IPS-NIHi11 (cell line): ENCODE measurements at regions not wholly inside any gene's neighbourhood (a gene's known extent, or its start where the extent isn't known, plus 50 kb on each side); places are given as distances from the start of the nearest gene placed in this dataset.
"Not testable (repeated sequence)": the region's sequence is repeated elsewhere in the genome, so short reads cannot be mapped to it uniquely, and the experiment has no call there.

Source experiments
- DNase-seq: peaks from one replicate; pipeline ENCODE4 v3.0.0; 2012; ENCODE audit warnings: mixed read lengths, low spot score

DNA sequence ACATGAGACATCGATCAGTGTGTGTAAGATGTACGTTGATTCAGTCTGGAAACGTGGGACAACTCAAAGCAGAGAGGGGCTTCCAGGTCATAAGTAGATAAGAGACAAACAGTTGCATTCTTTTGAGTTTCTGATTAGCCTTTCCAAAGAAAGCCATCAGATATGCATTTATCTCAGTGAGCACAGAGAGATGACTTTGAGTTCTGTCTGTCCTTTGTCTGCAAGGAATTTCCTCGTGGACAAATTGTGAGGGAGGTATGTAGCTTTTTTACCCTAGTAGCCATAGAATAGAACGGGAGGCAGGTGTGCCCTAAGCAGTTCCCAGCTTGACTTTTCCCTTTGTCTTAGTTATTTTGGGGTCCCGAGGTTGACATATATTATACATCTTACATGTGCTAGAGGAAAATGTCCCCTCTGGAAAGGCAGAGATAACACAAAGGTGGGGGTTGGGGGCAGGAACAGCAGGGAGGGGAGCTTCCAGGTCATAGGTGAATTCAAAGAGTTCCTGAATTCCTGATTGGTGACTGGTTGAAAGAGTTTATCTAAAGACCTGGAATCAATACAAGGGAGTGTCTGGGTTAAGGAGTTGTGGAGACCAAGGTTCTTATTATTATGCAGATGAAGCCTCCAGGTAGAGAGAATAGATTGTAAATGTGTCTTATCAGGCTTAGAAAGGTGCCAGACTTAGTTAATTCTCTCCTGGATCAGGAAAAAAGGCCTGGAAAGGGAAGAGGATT, 237.0 kb downstream of the NFATC2 start:
- peak; percentile 40 for DNase-seq

DNA sequence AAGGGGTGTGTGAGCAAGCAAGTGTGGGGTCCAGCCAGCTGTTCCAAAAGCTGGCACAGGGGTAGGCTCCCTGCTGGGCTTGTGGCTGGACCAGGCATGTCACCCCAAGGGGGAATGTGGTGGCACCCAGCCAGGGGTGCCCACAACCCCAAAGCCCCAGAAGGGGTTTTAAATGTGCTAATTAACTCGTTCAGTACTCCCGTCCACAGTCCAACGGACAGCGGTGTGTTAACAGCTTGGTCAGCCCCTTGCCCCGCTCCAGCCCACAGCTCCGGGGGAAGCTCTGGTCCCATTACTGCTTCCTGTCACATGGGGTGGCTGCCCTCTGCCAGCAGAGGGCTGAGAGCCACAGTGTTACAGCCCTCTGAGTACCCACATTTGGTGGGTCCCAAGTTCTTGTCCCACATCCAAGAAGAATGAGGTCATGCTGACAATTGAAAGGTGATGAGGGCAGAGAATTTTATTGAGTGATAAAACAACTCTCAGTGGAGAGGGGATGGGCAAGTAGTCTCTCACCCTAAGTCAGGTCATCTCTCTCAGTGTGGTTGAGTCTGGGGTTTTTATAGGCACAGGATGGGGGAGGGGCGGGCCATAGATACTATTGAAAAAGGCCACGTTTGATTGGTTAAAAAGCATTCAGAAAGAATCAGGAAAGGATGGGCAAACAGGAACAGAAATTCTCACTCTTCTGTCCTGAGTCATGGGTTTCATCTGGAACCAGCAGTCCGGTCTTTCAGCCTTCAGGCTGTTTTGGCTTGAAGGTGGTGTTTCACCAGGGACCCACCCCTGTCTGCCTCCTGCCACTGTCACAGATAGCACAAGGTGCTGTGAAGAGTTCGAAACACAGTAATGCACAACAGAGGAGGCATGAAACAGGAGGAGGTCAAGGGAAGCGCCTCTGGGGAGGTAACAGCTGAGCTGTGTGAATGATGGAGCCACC, 238.5 kb downstream of the NFATC2 start:
- no peak for DNase-seq

DNA sequence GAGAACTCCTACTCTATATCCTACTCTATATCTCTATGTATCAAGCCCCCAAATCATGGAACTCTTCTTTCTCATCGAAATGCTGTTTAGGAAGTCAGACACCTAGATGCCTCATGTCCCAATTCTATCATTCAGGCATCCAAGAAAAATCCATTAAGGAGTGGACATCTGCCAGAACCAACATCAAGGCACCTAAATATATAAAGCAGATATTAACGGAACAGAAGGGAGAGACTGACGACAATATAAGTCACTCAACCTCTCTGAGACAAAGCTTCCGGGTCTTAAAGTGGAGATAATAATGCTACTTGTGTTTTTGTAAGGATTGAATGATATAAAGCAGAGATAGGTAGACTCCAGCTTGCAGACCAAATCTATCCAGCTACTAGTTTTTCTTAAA, 241.5 kb downstream of the NFATC2 start:
- DNase-seq = no peak

GRCh38 chr20:51300104-51300503, 242.4 kb downstream of the NFATC2 start:
- no peak for DNase-seq

DNA sequence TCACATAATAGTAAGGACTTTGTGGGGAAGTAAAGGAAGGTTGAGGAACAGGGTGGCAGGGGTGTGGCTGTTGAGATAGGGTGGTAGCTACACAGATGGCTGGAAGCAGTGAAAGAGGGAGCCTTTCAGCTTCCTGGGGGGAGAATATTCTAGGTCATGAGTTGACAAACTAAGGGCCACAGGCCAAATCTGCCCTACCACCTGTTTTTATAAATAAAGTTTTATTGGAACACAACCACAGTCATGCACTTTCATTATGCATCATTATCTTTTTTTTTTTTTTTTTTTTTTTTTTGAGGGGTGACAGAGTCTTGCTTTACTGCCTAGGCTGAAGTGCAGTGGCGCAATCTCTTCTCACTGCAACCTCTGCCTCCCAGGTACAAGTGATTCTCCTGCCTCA, 243.1 kb downstream of the NFATC2 start:
- no peak for DNase-seq

- no peak for DNase-seq
Measured at GRCh38 chr20:51298141-51298749, 244.3 kb downstream of the NFATC2 start.

DNA sequence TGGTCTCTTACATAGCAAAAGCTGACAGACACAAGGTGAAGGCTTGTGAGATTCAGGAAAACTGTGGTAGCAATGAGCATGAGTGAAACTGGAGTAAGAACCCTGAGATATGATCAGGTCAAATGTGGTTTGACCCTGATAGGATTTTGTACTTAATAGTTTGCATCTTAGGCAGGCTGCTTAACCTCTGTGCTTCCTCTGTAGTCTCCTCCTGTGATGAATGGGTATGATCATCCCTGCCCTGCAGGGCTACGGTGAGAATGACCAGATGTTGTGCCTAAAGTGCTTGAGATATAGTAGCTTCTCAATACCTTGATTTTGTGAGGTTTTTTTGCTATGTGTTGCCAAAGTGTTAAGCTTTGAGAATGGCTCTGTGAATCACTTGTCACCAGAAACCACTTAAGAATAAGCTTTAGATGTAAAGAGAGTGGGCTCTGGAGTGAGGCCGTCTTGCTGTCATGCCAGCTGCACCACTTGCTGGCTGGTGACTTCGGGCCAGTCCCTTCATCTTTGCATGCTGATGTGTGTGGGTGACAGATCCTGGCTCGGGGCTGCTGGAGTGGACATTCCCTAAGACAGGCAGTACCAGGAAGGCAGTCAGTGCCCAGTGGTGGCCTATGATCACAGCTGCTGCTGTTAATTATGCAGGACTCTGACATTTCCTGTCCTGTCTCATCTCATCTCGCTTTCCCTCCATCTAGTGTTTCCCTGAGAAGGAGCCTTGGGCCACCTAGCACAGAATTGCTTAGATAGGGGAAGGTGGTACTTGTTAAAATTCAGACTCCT, 254.7 kb downstream of the NFATC2 start:
- DNase-seq = no peak

DNA sequence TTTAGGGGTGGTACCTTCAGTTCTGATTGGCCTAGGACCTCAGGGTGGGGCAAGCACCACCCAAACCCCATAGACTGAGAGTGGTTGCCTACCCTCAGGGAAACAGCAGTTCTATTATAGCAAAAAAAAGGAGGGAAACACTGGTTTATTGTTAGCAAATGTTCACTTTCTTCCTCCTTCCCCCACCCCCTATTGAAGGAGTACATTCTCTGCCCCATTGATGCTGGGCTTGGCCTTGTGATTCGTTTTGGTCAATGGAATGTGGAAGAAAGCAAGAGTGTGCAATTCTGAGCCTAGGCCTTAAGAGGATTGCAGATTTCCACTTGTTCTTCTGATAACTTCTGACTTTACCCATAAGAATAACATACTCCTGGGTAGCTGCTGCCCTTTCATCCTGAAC, 255.8 kb downstream of the NFATC2 start:
- no peak for DNase-seq

DNA sequence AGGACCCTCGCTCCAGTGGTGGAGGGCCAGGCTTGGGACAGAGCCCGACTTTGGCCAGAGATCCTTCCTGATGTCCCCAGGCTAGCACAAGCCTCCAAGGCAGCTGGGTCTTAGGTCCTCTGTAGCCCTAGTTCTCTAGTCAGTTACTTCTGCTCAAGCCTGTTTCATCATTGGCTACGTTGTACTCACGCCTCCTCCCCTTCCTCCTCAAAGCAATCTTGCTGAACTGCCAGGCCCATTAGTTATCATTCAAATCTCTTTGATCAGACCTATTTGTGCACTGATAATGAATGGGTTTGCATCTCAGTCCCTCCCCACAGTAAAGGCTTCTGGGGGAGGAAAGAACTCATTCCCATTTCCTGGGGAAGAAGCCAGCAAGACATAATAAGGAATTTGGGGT, 256.8 kb downstream of the NFATC2 start:
- DNase-seq = no peak

DNA sequence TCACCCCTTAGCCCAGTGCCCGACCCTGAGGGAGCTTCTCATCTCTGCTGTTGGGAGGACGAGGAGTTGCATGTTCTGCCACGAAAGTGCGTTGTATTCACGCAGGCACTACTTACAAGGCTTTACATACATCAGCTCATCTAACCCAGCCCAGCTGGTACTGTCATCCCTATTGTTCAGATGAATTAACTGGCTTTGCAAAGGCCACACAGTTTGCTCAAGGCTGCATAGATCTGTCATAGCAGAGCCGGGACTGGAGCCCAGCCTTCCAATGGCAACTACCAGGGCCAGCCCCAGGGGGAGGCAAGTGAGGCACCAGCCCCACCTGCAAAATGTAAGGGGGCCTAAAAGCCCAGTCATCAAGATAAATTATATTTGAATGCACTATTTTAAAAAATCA, 257.6 kb downstream of the NFATC2 start:
- DNase-seq = no peak

- DNase-seq = no peak
Measured at GRCh38 chr20:51284176-51284575, 258.3 kb downstream of the NFATC2 start.

DNA sequence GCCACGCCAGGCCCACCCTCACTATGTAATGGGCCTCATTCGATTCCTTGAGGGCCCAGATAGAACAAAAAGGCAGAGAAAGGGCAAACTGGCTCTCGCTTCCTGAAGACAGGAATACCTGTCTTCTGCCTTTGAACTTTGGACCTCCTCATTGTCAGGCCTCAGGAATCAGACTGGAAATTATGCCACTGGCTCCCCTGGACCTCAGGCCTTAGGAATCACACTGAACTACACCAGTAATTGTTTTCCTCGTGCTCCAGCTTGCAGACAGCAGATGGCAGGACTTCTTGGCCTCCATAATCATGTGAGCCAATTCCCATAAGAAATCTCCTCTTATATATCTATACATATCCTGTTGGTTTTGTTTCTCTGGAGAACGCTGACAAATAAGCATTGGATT, 258.6 kb upstream of the KCNG1 start:
- no peak for DNase-seq

- DNase-seq = no peak
Measured at GRCh38 chr20:51280047-51280446, 257.1 kb upstream of the KCNG1 start.

GRCh38 chr20:51277961-51278360, 255.1 kb upstream of the KCNG1 start:
- DNase-seq = no peak

DNA sequence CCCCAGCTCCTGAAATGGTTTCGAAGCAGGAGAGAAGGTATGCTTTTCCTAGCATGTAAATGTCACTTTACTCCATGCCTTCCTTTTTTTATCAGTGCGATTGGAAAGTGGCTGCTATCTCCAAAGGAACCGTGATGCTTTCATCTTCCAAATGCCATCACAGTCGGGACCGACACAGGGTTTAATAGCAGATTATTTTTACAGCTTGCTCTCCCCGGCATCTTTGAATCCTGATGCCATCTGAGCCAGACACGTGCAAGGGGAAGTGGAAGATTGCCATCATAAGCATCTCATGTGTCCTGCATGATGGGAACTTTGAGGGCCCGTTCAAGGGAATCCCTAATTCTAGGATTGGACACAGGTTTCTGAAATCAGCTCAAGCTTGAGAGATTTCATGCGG, 253.4 kb upstream of the KCNG1 start:
- no peak for DNase-seq

- no peak for DNase-seq
Measured at GRCh38 chr20:51275826-51276225, 252.9 kb upstream of the KCNG1 start.

- DNase-seq = no peak
Measured at GRCh38 chr20:51275181-51275580, 252.3 kb upstream of the KCNG1 start.

- no peak for DNase-seq
Measured at GRCh38 chr20:51272401-51272800, 249.5 kb upstream of the KCNG1 start.

- no peak for DNase-seq
Measured at GRCh38 chr20:51271931-51272330, 249.0 kb upstream of the KCNG1 start.

GRCh38 chr20:51271289-51271688, 248.4 kb upstream of the KCNG1 start:
- DNase-seq = not testable (repeated sequence)

- no peak for DNase-seq
Measured at GRCh38 chr20:51269671-51270070, 246.8 kb upstream of the KCNG1 start.

GRCh38 chr20:51267679-51268078, 244.8 kb upstream of the KCNG1 start:
- DNase-seq = no peak
